ENCODE measurements at regions not wholly inside any gene's neighbourhood (a gene's known extent, or its start where the extent isn't known, plus 50 kb on each side); places are given as distances from the start of the nearest gene placed in this dataset.

GRCh38 chr3:153979418-153980251 is 141.6 kb upstream of the ARHGEF26 start:
- Histone ChIP-seq H3K79me2 (ENCODE audit: control insufficient read depth, insufficient read depth, low read length) (no peaks in the 10 kb centered on the region), H3K27me3 (replicated peaks in 1 of 2; ENCODE audit: control insufficient read depth in 2 of 2, insufficient read depth in 2 of 2, low read length in 1 of 2) (no peaks in the 10 kb centered on the region), H3K9ac (ENCODE audit: control insufficient read depth, insufficient read depth, low read length) (no peak overlapping the region), H3K4me3 (no peak overlapping the region), H2AFZ (ENCODE audit: control insufficient read depth, low read depth, low read length) (peak overlapping the region; percentile 8; the same call in 1 of the 2 replicates), H3K9me3 (replicated peaks; ENCODE audit: control insufficient read depth, insufficient read depth, low read length) (no peaks in the 10 kb centered on the region), H3K4me2 (ENCODE audit: control insufficient read depth, insufficient read depth) (no peak overlapping the region), H3K36me3 (ENCODE audit: control insufficient read depth in 2 of 2, insufficient read depth in 2 of 2, low read length in 1 of 2) (no peaks in the 10 kb centered on the region), H4K20me1 (ENCODE audit: control insufficient read depth, insufficient read depth) (no peaks in the 10 kb centered on the region), H3K27ac (ENCODE audit: control insufficient read depth, insufficient read depth) (no peak overlapping the region), H3K4me1 (ENCODE audit: control insufficient read depth, insufficient read depth, low read length) (peaks cover 5% of the 10 kb centered on the region)
- FAIRE-seq (no peak), ATAC-seq (no peak), DNase-seq (ENCODE audit: low read depth, low spot score) (no peak)
- ChIA-PET CTCF (interaction anchor here (1.3 kb wide), 1 partner anchor 9 kb away, joined by 4 read pairs; no protein-coding TSS in a partner anchor), POLR2A (no interaction called here), SMC1A (ENCODE audit: uncharacterized antibody, unreplicated experiment) (interaction anchor here (1.1 kb wide), 1 partner anchor 9 kb away, joined by 5 read pairs; no protein-coding TSS in a partner anchor), RAD21 (ENCODE audit: unreplicated experiment) (no interaction called here)
- no TSS peak for BruUV-seq (replicated peaks)
- WGBS (ENCODE audit: insufficient coverage, insufficient replicate concordance, low lambda C conversion rate, missing lambda C conversion rate): 37% methylated on average over 6 of the region's 6 CpGs
- in situ Hi-C loops (cut with MboI): no loop called here
- TF ChIP-seq ASH2L (IDR thresholded peaks at IDR 0.05; ENCODE audit: borderline replicate concordance, low read depth) (no peak), MAX (IDR thresholded peaks at IDR 0.05; ENCODE audit: low read depth, low read length) (no peak), TCF12 (IDR thresholded peaks at IDR 0.05; ENCODE audit: low read depth, low read length) (no peak)
- intact Hi-C loops (cut with micrococcal nuclease; ENCODE audit: unreplicated experiment): loop anchor here (10.0 kb wide), 1 partner anchor 355 kb away; no protein-coding TSS in a partner anchor

- no TSS peak for BruUV-seq (replicated peaks)
- Histone ChIP-seq H2AFZ (ENCODE audit: control insufficient read depth, low read depth, low read length) (peak overlapping the region; percentile 8), H3K4me3 (no peak overlapping the region), H4K20me1 (ENCODE audit: control insufficient read depth, insufficient read depth) (no peaks in the 10 kb centered on the region), H3K79me2 (ENCODE audit: control insufficient read depth, insufficient read depth, low read length) (no peaks in the 10 kb centered on the region), H3K4me2 (ENCODE audit: control insufficient read depth, insufficient read depth) (no peak overlapping the region), H3K36me3 (ENCODE audit: control insufficient read depth in 2 of 2, insufficient read depth in 2 of 2, low read length in 1 of 2) (no peaks in the 10 kb centered on the region), H3K9me3 (replicated peaks; ENCODE audit: control insufficient read depth, insufficient read depth, low read length) (no peaks in the 10 kb centered on the region), H3K27me3 (replicated peaks in 1 of 2; ENCODE audit: control insufficient read depth in 2 of 2, insufficient read depth in 2 of 2, low read length in 1 of 2) (no peaks in the 10 kb centered on the region), H3K27ac (ENCODE audit: control insufficient read depth, insufficient read depth) (no peak overlapping the region), H3K4me1 (ENCODE audit: control insufficient read depth, insufficient read depth, low read length) (no peaks in the 10 kb centered on the region), H3K9ac (ENCODE audit: control insufficient read depth, insufficient read depth, low read length) (no peak overlapping the region)
- intact Hi-C loops (cut with micrococcal nuclease; ENCODE audit: unreplicated experiment): no loop called here
- CTCF ChIA-PET: interaction anchor here (1.3 kb wide), 1 partner anchor 9 kb away, joined by 4 read pairs; no protein-coding TSS in a partner anchor
- ATAC-seq: no peak
- in situ Hi-C loops (cut with MboI): no loop called here
- SMC1A ChIA-PET (ENCODE audit: uncharacterized antibody, unreplicated experiment): interaction anchor here (1.1 kb wide), 1 partner anchor 10 kb away, joined by 5 read pairs; no protein-coding TSS in a partner anchor
- POLR2A ChIA-PET: no interaction called here
- no peak for DNase-seq (ENCODE audit: low read depth, low spot score)
- RAD21 ChIA-PET (ENCODE audit: unreplicated experiment): no interaction called here
- 32% methylated on average over 4 of the region's 4 CpGs for WGBS (ENCODE audit: insufficient coverage, insufficient replicate concordance, low lambda C conversion rate, missing lambda C conversion rate)
- FAIRE-seq: no peak
- TF ChIP-seq NR2F1 (conservative IDR thresholded peaks at IDR 0.05): no peak
- no peak for TF ChIP-seq HCFC1 (IDR thresholded peaks at IDR 0.05; ENCODE audit: low read length)
- TF ChIP-seq BMI1 (IDR thresholded peaks at IDR 0.05; ENCODE audit: borderline replicate concordance): no peak
- TF ChIP-seq JUND (IDR thresholded peaks at IDR 0.05; ENCODE audit: low read depth, low read length): no peak
- no peak for TF ChIP-seq PML (IDR thresholded peaks at IDR 0.05; ENCODE audit: low read length)
- TF ChIP-seq ZBTB40 (IDR thresholded peaks at IDR 0.05; ENCODE audit: borderline replicate concordance): no peak
- no peak for TF ChIP-seq EP300 (IDR thresholded peaks at IDR 0.05; ENCODE audit: borderline replicate concordance in 1 of 2, control insufficient read depth in 1 of 2, low read depth in 2 of 2, low read length in 2 of 2)
- TF ChIP-seq BACH1 (IDR thresholded peaks at IDR 0.05; ENCODE audit: borderline replicate concordance): no peak
- no peak for TF ChIP-seq ZNF207 (IDR thresholded peaks at IDR 0.05; ENCODE audit: borderline replicate concordance)
- no peak for TF ChIP-seq RAD21 (IDR thresholded peaks at IDR 0.05; ENCODE audit: insufficient read depth, low read depth, low read length)
- TF ChIP-seq RAD51 (IDR thresholded peaks at IDR 0.05): no peak
Observed at GRCh38 chr3:153980252-153980590, 141.0 kb upstream of the ARHGEF26 start.

All from GM12878 (cell line).